CD4-positive, CD25-positive, alpha-beta regulatory T cell (primary cell): ENCODE measurements at regions not wholly inside any gene's neighbourhood (a gene's known extent, or its start where the extent isn't known, plus 50 kb on each side); places are given as distances from the start of the nearest gene placed in this dataset.

Experiments
- ATAC-seq, 2 donors: fragments of 150-1000 bp; cut with Tn5 transposase; one replicate each; pipeline ENCODE4 v1.10.0; 2021; ENCODE audit warnings: low read depth in 2 of 2, moderate number of reproducible peaks in 2 of 2, moderate library complexity in 1 of 2
- DNase-seq, 3 donors: peaks; one replicate each; pipeline versions ENCODE4 v3.0.0 to v3.0.0-alpha.2; 2012 to 2022; ENCODE audit warnings: mixed read lengths in 1 of 3
- H3K27ac ChIP-seq: one replicate; pipeline ENCODE4 v1.7.0; 2013; ENCODE audit warnings: mild to moderate bottlenecking, low read length; ENCODE audit not compliant: insufficient read depth, poor library complexity, severe bottlenecking
- H3K27me3 ChIP-seq: one replicate; pipeline ENCODE4 v1.7.0; 2013; ENCODE audit warnings: low read length; ENCODE audit not compliant: control insufficient read depth, insufficient read depth
- H3K36me3 ChIP-seq: one replicate; pipeline ENCODE4 v1.7.0; 2013; ENCODE audit warnings: mild to moderate bottlenecking, low read length, moderate library complexity; ENCODE audit not compliant: control insufficient read depth, insufficient read depth
- H3K4me1 ChIP-seq: 2 replicates; pipeline ENCODE4 v1.7.0; 2013; ENCODE audit warnings: mild to moderate bottlenecking, low read length; ENCODE audit not compliant: insufficient read depth, control insufficient read depth, poor library complexity, severe bottlenecking
- H3K4me3 ChIP-seq: one replicate; pipeline ENCODE4 v1.7.0; 2013; ENCODE audit warnings: low read depth, mild to moderate bottlenecking, low read length, moderate library complexity
- H3K9me3 ChIP-seq, 2 experiments: 1 replicate in 1 of 2; 2 replicates in 1 of 2; pipeline ENCODE4 v1.7.0; 2013; ENCODE audit warnings: low read length in 2 of 2, mild to moderate bottlenecking in 1 of 2, moderate library complexity in 1 of 2; ENCODE audit not compliant: control insufficient read depth in 2 of 2
- H3K27ac Mint-ChIP-seq, 3 donors: one replicate each; pipeline ENCODE4 v1.8.0; 2020 to 2022; ENCODE audit warnings: mild to moderate bottlenecking in 3 of 3, mixed read lengths in 3 of 3, moderate library complexity in 2 of 3
- H3K27me3 Mint-ChIP-seq: one replicate; pipeline ENCODE4 v1.8.0; 2022; ENCODE audit warnings: mild to moderate bottlenecking, mixed read lengths
- H3K36me3 Mint-ChIP-seq: one replicate; pipeline ENCODE4 v1.8.0; 2020; ENCODE audit warnings: mixed read lengths
- H3K4me1 Mint-ChIP-seq, 4 donors: one replicate each; pipeline ENCODE4 v1.8.0; 2020 to 2022; ENCODE audit warnings: mixed read lengths in 4 of 4, mild to moderate bottlenecking in 1 of 4
- H3K4me3 Mint-ChIP-seq, 4 donors: one replicate each; pipeline ENCODE4 v1.8.0; 2020 to 2022; ENCODE audit warnings: mild to moderate bottlenecking in 4 of 4, mixed read lengths in 4 of 4, moderate library complexity in 3 of 4
- H3K9me3 Mint-ChIP-seq, 7 donors: one replicate each; pipeline ENCODE4 v1.8.0; 2020 to 2022; ENCODE audit warnings: mixed read lengths in 7 of 7, mild to moderate bottlenecking in 3 of 7, moderate library complexity in 2 of 7

DNA sequence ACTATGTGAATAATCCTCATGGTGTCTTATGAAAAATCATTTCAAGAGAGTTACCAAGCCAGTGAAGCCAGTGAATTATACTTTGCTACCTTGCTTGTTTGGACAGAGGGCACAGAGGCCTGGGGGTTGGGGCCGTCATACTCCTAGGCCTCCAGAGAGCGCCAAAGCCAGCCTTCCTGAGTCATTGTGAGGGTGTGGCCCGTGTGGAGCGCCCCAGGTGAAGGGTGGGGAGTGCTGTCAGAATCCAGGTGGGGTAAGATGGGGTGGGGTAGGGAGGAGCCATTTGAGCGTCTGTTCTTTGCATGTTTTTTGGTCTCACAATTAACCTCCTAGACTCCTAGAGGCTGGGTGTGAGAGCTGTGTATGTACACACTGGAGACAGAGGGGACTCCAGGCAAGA is 71.1 kb downstream of the PERP start:
- H3K9me3 Mint-ChIP-seq = peaks cover 0 to 3% (median 0%) of the 10 kb centered on the region in 7 donors

DNA sequence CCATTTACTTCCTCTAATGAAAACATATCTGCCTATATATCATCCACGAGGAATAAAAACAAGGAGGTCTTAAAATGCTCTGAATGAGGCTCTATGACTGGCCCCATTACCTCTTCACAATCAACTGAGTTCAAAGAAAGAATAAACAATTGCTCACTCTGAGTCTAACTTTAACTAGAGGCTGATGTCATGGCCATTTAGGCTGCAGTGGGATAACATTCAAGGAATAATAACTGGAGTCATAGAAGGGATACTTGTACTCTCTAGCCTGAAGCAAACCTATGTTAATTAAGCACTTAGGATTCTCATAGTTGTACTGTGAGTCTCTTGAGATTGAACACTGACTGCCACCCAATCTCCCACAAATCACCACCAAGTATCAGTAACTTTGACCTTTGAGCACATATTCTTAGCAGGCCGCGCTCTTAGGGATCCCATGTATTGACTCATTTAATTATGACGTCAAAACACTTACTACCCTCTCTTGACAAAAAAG is 70.2 kb downstream of the PERP start:
- Mint-ChIP-seq H3K4me3 (no peak overlapping the region), H3K27me3 (no peaks in the 10 kb centered on the region), H3K27ac (no peak overlapping the region), H3K36me3 (no peaks in the 10 kb centered on the region), H3K9me3 (peaks cover 0 to 3% (median 0%) of the 10 kb centered on the region in 7 donors), H3K4me1 (no peaks in the 10 kb centered on the region)
- Histone ChIP-seq H3K27ac (no peak overlapping the region), H3K27me3 (peaks cover 2% of the 10 kb centered on the region), H3K36me3 (no peaks in the 10 kb centered on the region), H3K4me1 (no peaks in the 10 kb centered on the region), H3K9me3 (no peaks in the 10 kb centered on the region), H3K4me3 (no peak overlapping the region)
- no peak for DNase-seq
- ATAC-seq = no peak

More for the DNA sequence above, 71.1 kb downstream of the PERP start:
- Mint-ChIP-seq H3K27ac (no peak overlapping the region), H3K36me3 (no peaks in the 10 kb centered on the region), H3K4me3 (no peak overlapping the region), H3K4me1 (no peaks in the 10 kb centered on the region), H3K27me3 (no peaks in the 10 kb centered on the region)
- Histone ChIP-seq H3K4me3 (no peak overlapping the region), H3K4me1 (no peaks in the 10 kb centered on the region), H3K27me3 (no peaks in the 10 kb centered on the region), H3K36me3 (no peaks in the 10 kb centered on the region), H3K9me3 (no peaks in the 10 kb centered on the region), H3K27ac (no peak overlapping the region)
- ATAC-seq (no peak), DNase-seq (no peak)

DNA sequence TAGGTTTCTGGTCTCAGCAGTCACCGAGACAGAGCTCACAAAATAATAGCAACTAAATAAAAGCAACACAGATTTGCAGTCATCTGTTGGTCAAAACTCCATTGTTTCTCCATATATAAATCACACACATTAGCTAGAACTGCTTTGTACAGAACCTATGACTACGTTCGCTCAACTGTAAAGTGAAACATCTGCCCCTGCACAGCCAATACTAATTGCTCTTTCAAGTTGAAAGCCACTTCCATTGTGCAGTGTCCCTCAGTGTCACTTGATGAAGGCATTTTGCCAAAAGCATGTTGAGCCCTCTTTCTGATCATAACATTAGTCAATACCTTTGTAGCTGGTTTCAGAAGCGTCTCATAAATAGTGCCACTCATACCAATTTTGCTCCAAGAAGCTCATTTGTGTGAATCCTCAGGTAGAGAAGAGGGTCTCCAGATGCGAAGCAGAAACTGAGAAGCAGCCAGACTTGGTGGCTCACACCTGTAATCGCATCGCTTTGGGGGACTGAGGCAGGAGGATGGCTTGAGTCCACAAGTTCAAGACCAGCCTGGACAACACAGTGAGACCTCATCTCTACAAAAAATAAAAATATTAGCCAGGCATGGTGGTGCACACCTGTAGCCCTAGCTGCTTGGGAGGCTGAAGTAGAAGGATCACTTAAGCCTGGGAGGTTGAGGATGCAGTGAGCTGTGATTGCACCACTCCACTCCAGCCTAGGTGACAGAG is 68.9 kb downstream of the PERP start:
- Histone ChIP-seq H3K4me3 (no peak overlapping the region), H3K9me3 (no peaks in the 10 kb centered on the region), H3K27me3 (peaks cover 3% of the 10 kb centered on the region), H3K36me3 (no peaks in the 10 kb centered on the region), H3K27ac (no peak overlapping the region), H3K4me1 (no peaks in the 10 kb centered on the region)
- Mint-ChIP-seq H3K27ac (no peak overlapping the region), H3K9me3 (peaks cover 0 to 3% (median 0%) of the 10 kb centered on the region in 7 donors), H3K27me3 (no peaks in the 10 kb centered on the region), H3K36me3 (no peaks in the 10 kb centered on the region), H3K4me1 (no peaks in the 10 kb centered on the region), H3K4me3 (no peak overlapping the region)
- DNase-seq (no peak), ATAC-seq (no peak)
